ENCODE measurements at regions not wholly inside any gene's neighbourhood (a gene's known extent, or its start where the extent isn't known, plus 50 kb on each side); places are given as distances from the start of the nearest gene placed in this dataset.

- DNase-seq (ENCODE audit: low read depth), result no peak
These were observed 238.5 kb upstream of the FBXL7 start for GRCh38 chr5:15261269-15261995.

- DNase-seq (ENCODE audit: low read depth), result no peak
These were observed 239.4 kb upstream of the FBXL7 start for GRCh38 chr5:15260356-15261268.

- DNase-seq (ENCODE audit: low read depth), result no peak
These were observed 243.5 kb upstream of the FBXL7 start for GRCh38 chr5:15256485-15256884.

- no peak for DNase-seq (ENCODE audit: low read depth)
These were observed 244.4 kb upstream of the FBXL7 start for GRCh38 chr5:15255576-15255975.

- DNase-seq (ENCODE audit: low read depth), result no peak
These were observed 245.4 kb upstream of the FBXL7 start for GRCh38 chr5:15254607-15255006.

- DNase-seq (ENCODE audit: low read depth), result no peak
These were observed 247.6 kb upstream of the FBXL7 start for GRCh38 chr5:15252331-15252730.

GRCh38 chr5:15249152-15249551 is 250.8 kb upstream of the FBXL7 start:
- peak; percentile 65 for DNase-seq (ENCODE audit: low read depth)

GRCh38 chr5:15248731-15249130 is 251.2 kb upstream of the FBXL7 start:
- DNase-seq (ENCODE audit: low read depth), result no peak

- no peak for DNase-seq (ENCODE audit: low read depth)
These were observed 254.1 kb upstream of the FBXL7 start for GRCh38 chr5:15245913-15246312.

- no peak for DNase-seq (ENCODE audit: low read depth)
These were observed 256.5 kb upstream of the FBXL7 start for GRCh38 chr5:15243301-15244020.

- DNase-seq (ENCODE audit: low read depth), result no peak
These were observed 258.7 kb upstream of the FBXL7 start for GRCh38 chr5:15241216-15241821.

- DNase-seq (ENCODE audit: low read depth), result no peak
These were observed 262.0 kb upstream of the FBXL7 start for GRCh38 chr5:15238006-15238405.

GRCh38 chr5:15236911-15237508 is 263.0 kb upstream of the FBXL7 start:
- DNase-seq (ENCODE audit: low read depth), result no peak

- no peak for DNase-seq (ENCODE audit: low read depth)
These were observed 265.1 kb upstream of the FBXL7 start for GRCh38 chr5:15234911-15235310.

- peak; percentile 6 for DNase-seq (ENCODE audit: low read depth)
These were observed 265.6 kb upstream of the FBXL7 start for GRCh38 chr5:15234366-15234765.

GRCh38 chr5:15233566-15233965 is 266.4 kb upstream of the FBXL7 start:
- DNase-seq (ENCODE audit: low read depth), result no peak

- DNase-seq (ENCODE audit: low read depth), result no peak
These were observed 277.8 kb upstream of the FBXL7 start for GRCh38 chr5:15222156-15222555.

- no peak for DNase-seq (ENCODE audit: low read depth)
These were observed 279.3 kb upstream of the FBXL7 start for GRCh38 chr5:15220642-15221173.

GRCh38 chr5:15215056-15215455 is 284.9 kb upstream of the FBXL7 start:
- DNase-seq (ENCODE audit: low read depth), result no peak

- DNase-seq (ENCODE audit: low read depth), result no peak
These were observed 286.0 kb upstream of the FBXL7 start for GRCh38 chr5:15214010-15214409.

GRCh38 chr5:15209053-15209762 is 290.8 kb upstream of the FBXL7 start:
- no peak for DNase-seq (ENCODE audit: low read depth)

Data from non-pigmented ciliary epithelial cell (primary cell).